HG02763 (cell line): ENCODE measurements at regions not wholly inside any gene's neighbourhood (a gene's known extent, or its start where the extent isn't known, plus 50 kb on each side); places are given as distances from the start of the nearest gene placed in this dataset.

Experiments
- ATAC-seq: cut with Tn5 transposase; IDR thresholded peaks from one replicate; pipeline ENCODE4 v1.9.1; 2021; ENCODE audit warnings: mild to moderate bottlenecking, moderate library complexity; ENCODE audit not compliant: unreplicated experiment

DNA sequence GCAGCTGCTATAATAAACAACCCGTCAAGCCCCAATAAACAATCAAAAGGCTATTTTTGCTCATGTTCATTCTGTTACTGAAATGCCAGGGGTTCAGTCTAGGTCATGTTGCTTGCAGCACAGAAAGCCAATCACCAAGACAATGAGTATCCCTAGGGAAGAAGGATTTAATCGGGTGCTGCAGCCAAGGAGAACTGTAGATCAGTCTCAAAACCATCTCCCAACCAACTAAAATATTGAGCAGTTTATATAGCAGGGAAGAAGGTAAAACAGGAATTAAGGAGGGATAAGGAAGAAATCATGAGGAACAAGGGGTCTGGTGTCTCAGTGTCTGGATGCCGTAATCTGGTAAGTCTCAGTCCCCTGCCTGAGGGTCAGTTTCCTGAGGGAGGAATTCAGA is 169.5 kb downstream of the BLID start:
- no peak for ATAC-seq

DNA sequence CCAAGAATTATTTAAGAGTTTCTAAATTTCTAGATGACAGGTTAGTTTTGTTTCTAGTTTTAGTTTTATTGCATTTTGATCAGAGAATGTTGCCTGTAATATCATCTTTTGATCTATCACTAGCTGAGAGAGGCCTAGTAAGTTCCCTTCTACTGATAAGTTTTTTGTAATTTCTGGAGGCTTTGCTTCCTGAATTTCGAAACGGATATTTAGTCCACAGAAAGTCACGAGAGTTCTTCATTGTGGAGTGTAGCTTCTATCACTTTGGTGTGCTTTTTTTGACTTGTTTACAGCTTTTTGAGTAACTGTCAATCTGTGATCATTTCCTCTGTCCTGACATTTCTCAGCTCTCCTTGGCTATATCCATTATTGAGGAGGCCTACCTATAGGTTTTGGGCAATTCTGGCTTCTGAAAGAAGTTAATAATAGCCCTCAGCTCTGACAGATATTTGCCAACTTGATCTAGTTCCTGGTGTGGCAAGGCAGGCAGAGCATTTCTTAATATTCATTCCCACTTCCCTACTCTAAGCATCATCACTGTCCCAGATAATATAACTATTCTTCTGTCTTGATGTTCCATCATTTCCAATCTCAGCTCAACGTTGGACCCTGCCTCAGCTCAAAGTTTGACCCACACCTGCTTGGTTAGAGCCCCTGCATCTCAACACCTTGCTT is 171.3 kb downstream of the BLID start:
- no peak for ATAC-seq

DNA sequence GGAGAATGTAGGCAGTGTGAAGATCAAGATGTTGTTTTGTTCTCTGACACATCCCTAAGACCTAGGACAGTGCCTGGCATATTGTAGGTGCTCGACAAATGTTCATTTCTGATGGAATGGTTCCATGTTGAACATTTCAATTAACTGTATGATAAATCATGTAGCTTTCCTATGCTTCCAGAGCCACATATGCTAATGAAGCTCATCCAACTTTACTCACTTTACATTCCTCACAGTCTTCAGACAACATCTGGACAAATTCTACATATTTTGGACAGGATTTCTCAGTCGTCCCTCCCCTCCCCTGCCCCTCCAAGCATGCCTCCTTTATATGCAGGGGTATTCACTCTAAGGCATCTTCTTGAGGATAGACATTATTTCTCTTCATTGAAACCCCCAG is 177.9 kb downstream of the BLID start:
- no peak for ATAC-seq

DNA sequence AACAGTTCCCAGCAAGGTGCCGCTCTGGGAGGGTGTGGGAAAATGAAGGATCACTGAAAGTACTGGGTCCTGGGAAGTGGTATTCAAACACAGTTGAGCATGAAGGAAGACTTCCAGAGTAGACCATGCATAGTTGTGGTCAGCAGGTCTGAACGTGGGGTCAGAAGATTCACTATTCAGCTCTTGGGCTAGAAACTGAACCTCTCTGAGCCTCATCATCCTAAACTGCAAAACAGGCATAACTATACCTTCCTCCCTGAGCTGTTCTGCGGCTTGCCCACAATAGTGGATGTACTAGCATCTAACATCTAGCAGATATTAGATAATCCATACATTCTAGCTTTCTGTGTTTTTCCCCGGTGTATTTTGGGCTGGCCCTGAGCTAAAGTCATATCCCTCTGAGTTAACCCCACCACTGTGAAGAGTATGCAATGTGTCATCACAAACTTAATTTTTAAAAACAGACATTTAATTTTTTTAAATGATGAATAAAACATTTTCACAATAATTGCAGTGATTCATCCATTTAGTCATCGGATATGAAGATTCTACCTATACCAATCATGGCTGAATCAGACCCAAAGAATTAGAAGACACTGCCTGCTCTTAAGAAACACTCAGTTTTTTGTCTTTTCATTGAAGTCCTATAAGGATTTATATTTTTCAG is 179.1 kb downstream of the BLID start:
- ATAC-seq = no peak

DNA sequence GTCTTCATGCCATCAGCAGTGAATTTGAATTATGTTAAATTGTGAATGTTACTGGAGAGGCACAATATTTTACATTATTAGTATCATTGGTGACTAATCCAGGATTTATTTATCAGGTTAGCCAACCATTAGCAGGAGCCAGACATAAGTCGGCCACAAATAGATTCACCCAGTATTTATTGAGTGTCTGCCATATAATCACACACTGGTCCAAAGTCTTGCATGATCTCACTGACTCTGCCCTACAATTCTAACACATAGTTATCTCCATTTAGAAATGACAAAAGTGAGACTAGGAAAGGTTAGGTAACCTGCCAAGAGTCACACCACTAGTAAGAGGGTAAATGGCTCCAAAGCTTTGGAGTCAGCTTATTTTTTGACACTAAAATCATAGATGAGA is 179.6 kb downstream of the BLID start:
- no peak for ATAC-seq

DNA sequence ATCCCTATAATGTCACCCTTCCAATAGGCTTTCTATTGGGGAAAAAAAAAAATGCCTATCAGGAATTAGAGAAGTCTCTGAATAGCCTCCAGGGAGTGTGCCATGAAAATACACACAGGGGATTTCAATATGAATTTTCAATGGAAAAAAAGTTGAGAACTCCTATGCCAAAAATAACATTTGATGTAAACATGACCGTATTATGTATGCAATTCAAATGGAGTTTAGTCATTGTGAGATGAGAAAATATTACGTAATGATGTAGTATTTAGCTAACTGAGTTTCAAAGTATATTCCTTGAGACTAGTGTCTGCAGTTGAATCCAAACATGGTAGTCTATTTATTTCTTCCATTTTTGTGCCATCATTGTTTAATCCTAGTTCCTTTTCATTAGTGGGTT is 182.3 kb downstream of the BLID start:
- ATAC-seq = no peak

DNA sequence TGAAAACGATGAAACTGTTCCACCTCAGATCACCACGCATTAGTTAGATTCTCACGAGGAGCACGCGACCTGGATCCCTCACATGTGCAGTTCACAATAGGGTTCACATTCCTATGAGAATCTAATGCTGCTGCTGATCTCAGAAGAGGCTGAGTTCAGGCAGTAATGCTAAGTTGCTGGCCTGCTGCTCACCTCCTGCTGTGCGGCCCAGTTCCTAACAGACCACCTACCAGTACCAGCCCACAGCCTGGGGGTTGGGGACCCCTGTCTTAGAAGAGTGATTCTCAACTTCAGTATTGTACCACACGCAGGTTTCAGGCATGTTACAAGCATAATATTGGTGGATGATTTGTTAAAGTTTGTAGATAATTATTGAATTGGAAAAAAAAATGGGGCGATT is 182.7 kb downstream of the BLID start:
- no peak for ATAC-seq

DNA sequence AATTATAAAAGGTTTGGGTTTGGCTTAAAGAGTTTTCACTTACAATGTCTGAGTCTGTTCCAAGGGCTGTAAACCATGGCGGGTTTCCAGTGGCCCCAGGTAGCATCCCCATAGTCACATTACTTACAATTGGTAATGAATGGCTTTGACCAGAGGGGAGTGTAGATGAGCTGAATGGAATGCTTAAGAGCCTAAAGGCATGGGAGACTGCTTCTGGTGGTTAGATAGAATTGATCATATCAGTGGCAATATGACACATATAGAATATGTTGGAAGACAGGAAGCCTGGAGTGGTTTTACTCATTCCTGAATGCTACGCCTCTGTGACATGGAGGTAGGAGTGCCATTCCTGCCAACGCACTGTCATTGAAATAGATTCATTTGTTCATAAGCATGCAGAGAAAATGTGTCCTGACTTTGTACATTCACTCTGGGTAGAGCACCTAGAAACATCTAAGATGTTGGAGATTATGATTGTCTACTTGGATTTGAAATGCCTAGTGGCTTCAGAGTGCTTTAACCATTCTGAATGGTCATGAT is 183.3 kb downstream of the BLID start:
- no peak for ATAC-seq

DNA sequence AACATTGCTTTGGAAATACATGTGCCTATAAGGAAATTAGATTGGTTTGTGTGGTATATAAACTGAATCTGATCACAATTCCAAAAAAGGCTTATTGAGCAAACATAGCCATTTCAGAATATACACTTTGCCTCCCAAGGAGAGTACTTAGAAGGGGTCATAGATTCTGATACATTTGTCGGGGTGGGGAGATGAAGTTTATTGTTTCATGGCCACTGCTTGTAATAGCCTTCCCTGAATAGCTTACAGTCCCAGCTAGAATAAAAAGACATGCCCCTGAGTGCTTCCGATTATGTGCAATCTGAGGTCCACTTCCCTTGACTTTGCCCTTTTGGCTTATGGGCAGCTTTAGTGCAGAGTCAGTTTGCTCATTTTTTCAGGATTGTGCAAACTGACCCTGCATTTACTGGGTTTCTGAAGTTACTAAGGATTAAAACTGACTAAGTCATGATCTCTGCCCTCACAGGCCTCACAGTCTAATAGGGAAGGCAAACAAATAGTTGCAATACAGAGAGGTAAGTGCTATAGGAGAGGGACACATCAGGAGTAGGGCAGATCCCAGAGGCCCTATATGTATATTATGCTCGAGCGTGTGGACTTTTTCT is 184.2 kb downstream of the BLID start:
- ATAC-seq = no peak

DNA sequence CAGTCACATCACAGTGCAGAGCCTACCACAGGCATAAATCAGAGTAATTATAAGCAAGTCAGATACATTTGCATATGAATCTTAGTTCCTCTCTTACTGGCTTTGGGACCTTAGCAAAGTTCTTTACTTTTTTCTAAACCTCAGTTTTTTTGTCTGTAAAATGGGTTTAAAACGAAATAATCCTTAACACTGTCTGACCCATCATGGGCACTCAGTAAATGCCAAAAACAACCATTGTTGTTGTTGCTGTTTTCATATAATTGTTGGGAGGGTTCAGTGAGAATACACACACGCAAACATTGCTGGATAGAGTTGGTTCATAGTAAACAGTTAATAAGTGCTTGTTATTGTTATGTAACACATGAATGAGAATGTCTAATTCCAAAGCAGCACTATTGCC is 184.9 kb downstream of the BLID start:
- no peak for ATAC-seq

DNA sequence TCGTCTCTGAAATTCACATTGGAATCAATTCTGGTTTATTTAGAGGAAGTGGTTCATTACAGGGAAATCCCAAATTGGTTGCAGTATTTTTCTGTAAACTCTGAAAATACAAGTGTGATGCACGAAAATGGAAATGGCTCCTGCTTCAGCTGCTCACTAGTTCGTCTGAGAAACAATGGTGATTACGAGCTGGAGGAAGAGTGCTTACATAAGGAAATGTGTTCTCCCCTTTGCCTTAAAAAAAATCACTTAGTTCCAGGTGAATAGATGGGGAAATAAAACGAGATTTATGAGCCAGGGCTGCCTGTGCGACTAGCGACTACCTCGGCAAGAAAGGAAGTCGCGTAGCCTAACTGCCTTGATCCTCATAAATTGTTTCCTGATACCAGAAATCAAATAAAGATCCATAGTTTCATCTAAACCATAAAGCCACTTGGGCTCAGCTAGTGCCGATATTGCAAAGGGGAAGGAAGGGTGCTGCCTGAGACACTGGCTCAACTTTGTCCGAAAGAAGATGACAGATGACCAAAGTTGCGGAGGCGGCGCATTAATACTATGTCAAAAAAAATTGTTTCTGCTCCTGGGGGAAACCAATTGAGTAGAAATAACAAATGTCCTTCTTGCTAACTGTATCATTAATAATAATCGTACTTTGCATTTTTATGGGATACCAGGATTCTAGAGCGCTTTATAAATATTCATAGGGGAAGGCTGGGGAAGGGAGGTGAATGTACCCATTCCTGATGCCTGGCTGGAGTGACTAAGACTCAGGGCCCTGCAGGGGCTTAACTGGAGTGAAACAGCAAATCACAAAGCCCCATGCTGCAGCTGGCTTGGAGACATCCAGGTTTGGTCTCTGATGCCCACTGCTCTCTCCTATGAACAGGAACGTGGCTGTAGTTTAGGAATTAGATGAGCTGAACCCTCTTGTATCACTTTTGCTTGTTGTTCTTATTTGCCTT is 185.7 kb downstream of the BLID start:
- ATAC-seq = no peak

DNA sequence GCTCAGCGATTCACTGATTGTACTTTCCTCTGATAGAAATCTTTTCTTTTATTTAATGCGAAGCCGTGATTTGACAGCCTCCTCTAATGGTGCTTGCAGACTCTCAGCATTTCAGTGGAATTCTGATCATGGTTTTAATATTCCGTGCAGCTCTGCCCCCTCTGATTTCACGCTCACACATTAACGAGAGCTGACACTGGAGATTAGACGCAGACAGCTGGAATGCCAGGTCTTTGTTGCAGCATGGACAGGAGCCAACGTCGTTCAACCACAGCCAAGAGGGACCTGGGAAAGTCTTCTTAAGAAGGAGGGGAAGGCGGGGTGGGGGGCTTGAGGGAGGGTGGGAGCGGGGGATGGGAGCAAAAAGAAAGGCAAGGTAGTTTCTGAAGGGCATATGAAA is 186.4 kb downstream of the BLID start:
- no peak for ATAC-seq

DNA sequence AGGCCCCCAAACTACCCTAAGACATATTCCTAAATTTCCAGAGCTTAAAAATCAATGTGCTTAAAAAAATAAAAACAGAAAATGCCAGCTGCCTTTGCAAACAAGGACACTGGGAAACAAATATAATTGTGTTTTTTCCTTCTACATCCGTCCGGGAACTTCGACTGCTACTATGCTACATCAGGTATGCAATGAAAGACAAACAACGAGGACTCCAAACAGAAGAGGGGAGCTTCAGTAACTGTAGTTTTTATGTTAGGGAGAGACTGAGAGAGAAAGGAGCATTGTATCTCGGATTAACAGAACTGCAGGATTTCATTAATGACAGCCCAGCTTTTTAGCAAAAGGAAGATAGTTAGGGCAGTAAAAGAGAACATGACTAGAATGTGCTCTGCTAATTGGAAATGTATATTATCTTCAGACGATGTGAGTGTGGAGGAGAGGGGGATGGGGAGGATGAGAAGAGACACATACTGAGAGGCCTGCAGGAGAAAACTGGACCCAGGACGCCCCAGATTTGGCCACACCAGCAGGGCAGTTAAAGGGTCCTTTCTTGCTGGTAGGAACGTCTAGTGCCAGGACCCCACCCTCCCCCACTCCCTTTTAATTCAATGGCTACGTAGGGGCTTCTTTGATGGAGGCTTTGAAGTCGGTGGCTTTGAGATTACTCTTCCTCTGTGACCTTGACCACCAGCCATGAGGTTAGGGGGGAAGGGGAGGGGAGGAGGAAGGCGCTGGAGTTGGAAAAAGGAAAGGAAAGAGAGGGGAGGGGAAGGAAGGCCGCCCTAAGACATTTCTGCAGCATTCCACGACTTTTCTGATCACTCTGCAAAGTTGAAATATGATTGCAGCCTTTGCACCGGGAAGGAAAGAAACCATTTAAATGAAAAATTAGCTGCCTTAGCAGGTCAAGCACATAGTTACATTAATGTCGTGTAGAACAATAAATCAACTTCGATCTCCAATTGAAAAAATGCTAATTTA is 187.1 kb downstream of the BLID start:
- no peak for ATAC-seq

DNA sequence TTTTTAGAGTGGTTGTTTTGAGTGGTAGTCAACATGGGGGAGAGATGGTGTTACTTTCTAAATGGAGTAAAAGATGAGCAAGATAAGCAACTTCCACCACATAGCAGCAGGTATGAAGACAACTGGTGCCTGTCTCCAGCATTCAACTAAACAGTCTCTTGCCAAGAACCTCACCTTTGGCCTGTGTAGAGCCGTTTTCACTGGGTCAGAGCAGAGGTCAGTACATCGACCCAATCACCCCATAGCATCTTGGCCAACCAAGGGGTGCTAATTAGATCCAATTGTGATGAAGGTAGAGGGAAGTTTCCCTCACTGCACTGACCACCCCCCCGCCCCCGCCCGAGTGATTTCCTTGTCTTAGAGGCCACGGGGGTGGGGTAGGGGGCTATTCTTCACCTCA is 188.2 kb downstream of the BLID start:
- ATAC-seq = no peak

DNA sequence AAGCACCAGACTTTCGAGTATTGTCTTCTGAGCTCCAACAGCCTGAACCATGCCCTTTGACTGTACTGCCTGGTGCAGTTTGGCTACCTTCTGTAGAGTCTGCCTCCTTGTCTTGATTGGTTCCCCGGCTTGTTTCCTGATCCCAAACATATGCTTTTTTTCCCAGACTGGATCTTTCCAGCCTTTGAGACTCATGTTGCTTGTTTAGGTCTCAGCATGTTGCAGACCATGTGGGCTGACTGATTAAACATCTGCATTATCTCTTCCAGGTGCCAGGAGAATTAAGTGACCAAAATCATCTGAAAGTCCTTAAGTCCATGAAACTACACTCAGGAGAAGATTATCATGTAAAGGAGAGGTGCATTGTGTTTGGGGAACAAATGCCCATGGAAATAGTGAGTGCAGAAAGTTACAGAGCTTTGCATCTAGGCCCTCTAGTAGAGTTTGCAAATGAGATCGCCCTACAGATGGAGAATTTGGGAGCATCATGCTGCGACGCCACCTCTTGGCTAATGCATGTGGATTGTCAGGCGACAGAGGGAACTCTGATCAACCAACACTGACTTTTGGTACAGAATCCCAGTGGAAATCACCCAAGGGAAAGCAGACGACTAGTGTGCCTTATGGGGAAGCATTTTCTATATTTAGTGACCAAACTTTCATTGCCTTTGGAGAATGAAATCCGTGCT is 188.8 kb downstream of the BLID start:
- no peak for ATAC-seq

DNA sequence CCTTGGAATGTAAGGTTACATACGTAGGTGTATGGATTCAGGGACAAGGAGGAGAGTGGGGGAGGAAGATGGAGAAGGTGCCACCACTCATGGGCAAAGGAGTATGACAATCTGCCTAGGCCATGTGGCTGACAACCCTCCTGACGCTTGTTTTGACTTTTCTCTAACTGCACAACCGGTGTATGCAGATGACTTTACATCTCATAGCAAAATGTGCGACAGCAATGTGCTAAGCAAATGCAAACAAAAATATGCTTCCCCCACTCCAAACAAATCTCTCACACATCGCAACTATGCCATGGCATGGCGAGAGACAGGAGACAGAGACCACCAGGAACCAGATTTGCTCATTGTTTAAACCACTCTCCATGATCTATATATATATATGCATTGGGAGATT is 191.8 kb downstream of the BLID start:
- no peak for ATAC-seq

DNA sequence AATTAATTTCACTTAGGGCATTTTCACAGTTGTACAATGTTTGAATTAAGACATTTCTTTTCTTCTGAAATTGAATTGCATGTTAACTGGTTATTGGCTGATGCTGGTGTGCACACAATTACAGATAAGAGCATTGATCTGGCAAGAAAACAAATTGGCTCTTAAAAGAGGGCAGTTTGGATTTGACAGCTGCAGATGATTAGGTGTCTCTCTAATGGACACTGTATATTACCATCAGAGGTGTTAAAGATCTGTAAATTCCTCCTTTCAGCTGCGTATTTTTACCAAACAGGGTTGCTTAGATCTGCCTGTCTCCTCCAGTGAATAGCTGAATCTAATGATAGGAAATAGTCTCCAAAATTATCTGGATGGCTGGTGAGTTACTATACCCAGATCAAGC is 198.5 kb downstream of the BLID start:
- no peak for ATAC-seq

DNA sequence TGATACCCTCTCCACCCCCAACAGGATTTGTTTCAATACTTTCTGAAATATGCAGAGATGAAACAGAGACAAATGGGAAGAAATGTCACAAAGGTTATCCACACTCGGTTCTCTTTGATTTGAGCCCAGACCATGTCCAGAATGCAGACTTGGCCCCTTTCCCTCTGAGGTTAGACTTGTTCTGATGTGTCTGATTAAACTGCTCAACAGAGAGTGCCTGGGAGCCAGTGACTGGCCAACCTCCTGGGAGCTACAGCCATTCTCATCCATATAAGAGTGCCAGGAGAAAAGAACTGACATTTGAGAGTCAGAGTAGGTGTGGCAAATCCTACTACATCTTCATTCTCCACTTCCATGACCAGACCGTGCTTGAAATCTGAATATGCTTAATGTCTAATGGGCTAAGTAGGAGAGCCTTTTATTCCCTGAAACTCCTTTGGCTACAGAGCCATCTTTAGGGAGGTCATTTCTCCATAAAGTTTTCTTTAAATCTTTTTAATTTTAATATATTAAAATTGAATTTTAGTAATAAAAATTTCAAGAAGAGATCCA is 201.4 kb downstream of the BLID start:
- ATAC-seq = no peak

DNA sequence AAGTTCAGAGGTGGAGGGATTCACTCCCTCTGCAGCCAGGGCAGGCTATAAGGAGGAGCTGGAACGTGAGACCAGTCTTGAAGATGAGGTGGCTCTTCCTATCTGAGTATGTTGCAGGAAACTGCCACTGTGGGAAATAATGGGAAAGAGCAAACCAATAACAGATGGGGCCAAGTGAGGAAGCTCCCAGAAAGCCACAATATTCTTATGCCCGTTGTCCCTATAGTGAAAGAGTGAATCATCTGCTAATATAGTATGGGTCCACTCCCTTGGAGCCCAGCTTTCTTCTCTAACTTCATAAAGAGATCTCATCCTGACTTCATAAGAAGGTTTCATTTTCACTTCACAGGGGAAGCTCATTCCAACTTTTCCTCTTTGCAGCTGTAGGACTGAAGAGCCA is 206.4 kb downstream of the BLID start:
- ATAC-seq = no peak
